Hepatocyte (in vitro differentiated cells): ENCODE measurements at regions not wholly inside any gene's neighbourhood (a gene's known extent, or its start where the extent isn't known, plus 50 kb on each side); places are given as distances from the start of the nearest gene placed in this dataset.

Experiments
- CTCF ChIP-seq: fragments of 200-600 bp; sonication (generic); IDR thresholded peaks from 2 replicates; pipeline ENCODE4 v1.5.1; 2016; ENCODE audit warnings: antibody characterized with exemption, mild to moderate bottlenecking; ENCODE audit not compliant: poor library complexity
- EZH2 ChIP-seq: fragments of 200-600 bp; sonication (generic); IDR thresholded peaks from 2 replicates; pipeline ENCODE4 v1.6.1; 2016; ENCODE audit warnings: antibody characterized with exemption, mild to moderate bottlenecking, borderline replicate concordance
- EZH2phosphoT487 ChIP-seq: fragments of 200-600 bp; sonication (generic); IDR thresholded peaks from one replicate; pipeline ENCODE4 v1.6.1; 2018; ENCODE audit warnings: antibody characterized with exemption, mild to moderate bottlenecking, low read depth, moderate library complexity; ENCODE audit not compliant: unreplicated experiment, severe bottlenecking

GRCh38 chr5:136584474-136584873, 219.1 kb upstream of the TRPC7 start:
- no peak for TF ChIP-seq CTCF
- no peak for TF ChIP-seq EZH2phosphoT487
- TF ChIP-seq EZH2, result no peak
